Loucy (cell line): ENCODE measurements at regions not wholly inside any gene's neighbourhood (a gene's known extent, or its start where the extent isn't known, plus 50 kb on each side); places are given as distances from the start of the nearest gene placed in this dataset.
"Not testable (repeated sequence)": the region's sequence is repeated elsewhere in the genome, so short reads cannot be mapped to it uniquely, and the experiment has no call there.

Experiments used
- H2AFZ ChIP-seq: fragments of 200-600 bp; sonication (generic); 2 replicates; pipeline ENCODE4 v1.6.0; 2016; ENCODE audit warnings: antibody characterized with exemption, mild to moderate bottlenecking, low read length, moderate library complexity
- H3F3A ChIP-seq: fragments of 200-600 bp; 2 replicates; pipeline ENCODE4 v1.6.0; 2016; ENCODE audit warnings: antibody characterized with exemption, low read depth, mild to moderate bottlenecking
- H3K27me3 ChIP-seq: fragments of 200-600 bp; sonication (generic); 2 replicates; pipeline ENCODE4 v1.6.1; 2014; ENCODE audit warnings: low read length, mild to moderate bottlenecking; ENCODE audit not compliant: insufficient read depth, poor library complexity, severe bottlenecking
- H3K36me3 ChIP-seq: fragments of 200-600 bp; sonication (generic); 2 replicates; pipeline ENCODE4 v1.6.1; 2016; ENCODE audit warnings: low read length; ENCODE audit not compliant: insufficient read depth
- H3K4me1 ChIP-seq: fragments of 200-600 bp; sonication (generic); 2 replicates; pipeline ENCODE4 v1.5.1; 2014; ENCODE audit warnings: low read length, mild to moderate bottlenecking; ENCODE audit not compliant: insufficient read depth, poor library complexity, severe bottlenecking
- H3K4me2 ChIP-seq: fragments of 200-600 bp; sonication (generic); 2 replicates; pipeline ENCODE4 v1.6.0; 2014; ENCODE audit warnings: antibody characterized with exemption, low read length, low read depth, mild to moderate bottlenecking; ENCODE audit not compliant: poor library complexity, severe bottlenecking
- H3K4me3 ChIP-seq: fragments of 200-600 bp; sonication (generic); 2 replicates; pipeline ENCODE4 v1.5.1; 2014; ENCODE audit warnings: low read length, mild to moderate bottlenecking, mixed read lengths; ENCODE audit not compliant: poor library complexity, severe bottlenecking
- H3K79me2 ChIP-seq: fragments of 200-600 bp; sonication (generic); 2 replicates; pipeline ENCODE4 v1.6.1; 2014; ENCODE audit warnings: low read length; ENCODE audit not compliant: insufficient read depth
- H3K9ac ChIP-seq: fragments of 200-600 bp; sonication (generic); 2 replicates; pipeline ENCODE4 v1.6.0; 2014; ENCODE audit warnings: mild to moderate bottlenecking, low read depth, low read length, moderate library complexity; ENCODE audit not compliant: poor library complexity, severe bottlenecking
- H3K9me2 ChIP-seq: fragments of 200-600 bp; sonication (generic); replicated peaks from 2 replicates; pipeline ENCODE4 v1.6.1; 2016; ENCODE audit warnings: low read depth, low read length, mixed read lengths
- H3K9me3 ChIP-seq: fragments of 200-600 bp; sonication (generic); 2 replicates; pipeline ENCODE4 v1.6.1; 2014; ENCODE audit warnings: mild to moderate bottlenecking, antibody characterized with exemption, low read length, low read depth; ENCODE audit not compliant: insufficient read depth
- H4K20me1 ChIP-seq: fragments of 200-600 bp; sonication (generic); 2 replicates; pipeline ENCODE4 v1.6.0; 2014; ENCODE audit warnings: antibody characterized with exemption, low read length, mild to moderate bottlenecking; ENCODE audit not compliant: insufficient read depth, poor library complexity, severe bottlenecking
- CTCF ChIP-seq: fragments of 200-600 bp; sonication (generic); conservative IDR thresholded peaks from 2 replicates; pipeline ENCODE4 v1.5.1; 2014; ENCODE audit warnings: mild to moderate bottlenecking, antibody characterized with exemption, low read length
- EZH2phosphoT487 ChIP-seq: fragments of 200-600 bp; IDR thresholded peaks from 2 replicates; pipeline ENCODE4 v1.6.1; 2018; ENCODE audit warnings: antibody characterized with exemption, mild to moderate bottlenecking, moderate library complexity, borderline replicate concordance

- Histone ChIP-seq H4K20me1 (no peaks in the 10 kb centered on the region), H3K4me3 (no peak overlapping the region), H3K9me3 (no peaks in the 10 kb centered on the region), H2AFZ (no peak overlapping the region), H3K9ac (no peak overlapping the region), H3F3A (no peaks in the 10 kb centered on the region), H3K4me1 (no peaks in the 10 kb centered on the region), H3K36me3 (no peaks in the 10 kb centered on the region), H3K79me2 (no peaks in the 10 kb centered on the region), H3K27me3 (no peaks in the 10 kb centered on the region), H3K9me2 (no peaks in the 10 kb centered on the region), H3K4me2 (no peak overlapping the region)
- TF ChIP-seq CTCF (no peak), EZH2phosphoT487 (no peak)
Measured at GRCh38 chr1:166685200-166685599, 154.1 kb upstream of the POGK start.

GRCh38 chr1:166685891-166686290 is 153.4 kb upstream of the POGK start:
- not testable (repeated sequence) for H3K9me3 ChIP-seq, H3K9me2 ChIP-seq, H3K36me3 ChIP-seq, H2AFZ ChIP-seq, H3K79me2 ChIP-seq, H3F3A ChIP-seq, H3K27me3 ChIP-seq, H3K9ac ChIP-seq, H3K4me2 ChIP-seq, H4K20me1 ChIP-seq, H3K4me3 ChIP-seq, H3K4me1 ChIP-seq

- H3K36me3 ChIP-seq, H3K4me1 ChIP-seq, H3K9ac ChIP-seq, H4K20me1 ChIP-seq, H3K27me3 ChIP-seq, H3K9me3 ChIP-seq, H3K4me3 ChIP-seq, H2AFZ ChIP-seq, H3K9me2 ChIP-seq, H3K4me2 ChIP-seq, H3K79me2 ChIP-seq, H3F3A ChIP-seq: not testable (repeated sequence)
Measured at GRCh38 chr1:166690596-166690995, 148.7 kb upstream of the POGK start.

GRCh38 chr1:166691476-166691875 is 147.8 kb upstream of the POGK start:
- Histone ChIP-seq H4K20me1 (no peaks in the 10 kb centered on the region), H3K9ac (no peak overlapping the region), H3F3A (no peaks in the 10 kb centered on the region), H3K36me3 (no peaks in the 10 kb centered on the region), H3K79me2 (no peaks in the 10 kb centered on the region), H3K4me2 (no peak overlapping the region), H2AFZ (no peak overlapping the region), H3K4me1 (no peaks in the 10 kb centered on the region), H3K27me3 (no peaks in the 10 kb centered on the region), H3K9me3 (no peaks in the 10 kb centered on the region), H3K9me2 (no peaks in the 10 kb centered on the region), H3K4me3 (no peak overlapping the region)
- TF ChIP-seq CTCF (no peak), EZH2phosphoT487 (no peak)
